Activated CD4-positive, alpha-beta T cell treated with anti-CD3 and anti-CD28 coated beads for 1 hour (primary cell): ENCODE measurements at regions not wholly inside any gene's neighbourhood (a gene's known extent, or its start where the extent isn't known, plus 50 kb on each side); places are given as distances from the start of the nearest gene placed in this dataset.

ENCODE experiments used
- DNase-seq: peaks from one replicate; pipeline ENCODE4 v3.0.0-alpha.2; 2020

GRCh38 chr13:105266615-105267014 lies 1268.8 kb downstream of the EFNB2 start:
- no peak for DNase-seq

- DNase-seq, result no peak
Observed at GRCh38 chr13:105262579-105262978, 1272.9 kb downstream of the EFNB2 start.

GRCh38 chr13:105259426-105259825 lies 1276.0 kb downstream of the EFNB2 start:
- no peak for DNase-seq

- DNase-seq, result no peak
Observed at GRCh38 chr13:105255472-105255871, 1280.0 kb downstream of the EFNB2 start.

- DNase-seq, result no peak
Observed at GRCh38 chr13:105251293-105251692, 1284.2 kb downstream of the EFNB2 start.

- DNase-seq, result no peak
Observed at GRCh38 chr13:105247830-105248229, 1287.6 kb downstream of the EFNB2 start.

GRCh38 chr13:105240371-105240770 lies 1295.1 kb downstream of the EFNB2 start:
- DNase-seq, result no peak

- DNase-seq, result no peak
Observed at GRCh38 chr13:105232439-105232838, 1303.0 kb downstream of the EFNB2 start.

- DNase-seq, result no peak
Observed at GRCh38 chr13:105232006-105232405, 1303.5 kb downstream of the EFNB2 start.

GRCh38 chr13:105231579-105231978 lies 1303.9 kb downstream of the EFNB2 start:
- no peak for DNase-seq

- DNase-seq, result no peak
Observed at GRCh38 chr13:105220881-105221280, 1314.6 kb downstream of the EFNB2 start.

GRCh38 chr13:105220063-105220462 lies 1315.4 kb downstream of the EFNB2 start:
- no peak for DNase-seq

- no peak for DNase-seq
Observed at GRCh38 chr13:105219651-105220050, 1315.8 kb downstream of the EFNB2 start.

- DNase-seq, result no peak
Observed at GRCh38 chr13:105213512-105213911, 1322.0 kb downstream of the EFNB2 start.

- DNase-seq, result no peak
Observed at GRCh38 chr13:105207572-105208293, 1327.7 kb downstream of the EFNB2 start.

- DNase-seq, result no peak
Observed at GRCh38 chr13:105202354-105202753, 1333.1 kb downstream of the EFNB2 start.

GRCh38 chr13:105201351-105201750 lies 1334.1 kb downstream of the EFNB2 start:
- DNase-seq, result no peak

- no peak for DNase-seq
Observed at GRCh38 chr13:105200181-105200580, 1335.3 kb downstream of the EFNB2 start.

GRCh38 chr13:105196052-105196451 lies 1339.4 kb downstream of the EFNB2 start:
- DNase-seq, result no peak

- DNase-seq, result no peak
Observed at GRCh38 chr13:105193026-105193425, 1342.4 kb downstream of the EFNB2 start.

- no peak for DNase-seq
Observed at GRCh38 chr13:105184201-105184600, 1351.3 kb downstream of the EFNB2 start.

GRCh38 chr13:105177265-105177900 lies 1358.1 kb downstream of the EFNB2 start:
- no peak for DNase-seq

- no peak for DNase-seq
Observed at GRCh38 chr13:105170438-105170837, 1365.0 kb downstream of the EFNB2 start.

GRCh38 chr13:105168295-105168694 lies 1367.2 kb downstream of the EFNB2 start:
- no peak for DNase-seq

- DNase-seq, result no peak
Observed at GRCh38 chr13:105167385-105167784, 1368.1 kb downstream of the EFNB2 start.
